ENCODE measurements at regions not wholly inside any gene's neighbourhood (a gene's known extent, or its start where the extent isn't known, plus 50 kb on each side); places are given as distances from the start of the nearest gene placed in this dataset.

DNA sequence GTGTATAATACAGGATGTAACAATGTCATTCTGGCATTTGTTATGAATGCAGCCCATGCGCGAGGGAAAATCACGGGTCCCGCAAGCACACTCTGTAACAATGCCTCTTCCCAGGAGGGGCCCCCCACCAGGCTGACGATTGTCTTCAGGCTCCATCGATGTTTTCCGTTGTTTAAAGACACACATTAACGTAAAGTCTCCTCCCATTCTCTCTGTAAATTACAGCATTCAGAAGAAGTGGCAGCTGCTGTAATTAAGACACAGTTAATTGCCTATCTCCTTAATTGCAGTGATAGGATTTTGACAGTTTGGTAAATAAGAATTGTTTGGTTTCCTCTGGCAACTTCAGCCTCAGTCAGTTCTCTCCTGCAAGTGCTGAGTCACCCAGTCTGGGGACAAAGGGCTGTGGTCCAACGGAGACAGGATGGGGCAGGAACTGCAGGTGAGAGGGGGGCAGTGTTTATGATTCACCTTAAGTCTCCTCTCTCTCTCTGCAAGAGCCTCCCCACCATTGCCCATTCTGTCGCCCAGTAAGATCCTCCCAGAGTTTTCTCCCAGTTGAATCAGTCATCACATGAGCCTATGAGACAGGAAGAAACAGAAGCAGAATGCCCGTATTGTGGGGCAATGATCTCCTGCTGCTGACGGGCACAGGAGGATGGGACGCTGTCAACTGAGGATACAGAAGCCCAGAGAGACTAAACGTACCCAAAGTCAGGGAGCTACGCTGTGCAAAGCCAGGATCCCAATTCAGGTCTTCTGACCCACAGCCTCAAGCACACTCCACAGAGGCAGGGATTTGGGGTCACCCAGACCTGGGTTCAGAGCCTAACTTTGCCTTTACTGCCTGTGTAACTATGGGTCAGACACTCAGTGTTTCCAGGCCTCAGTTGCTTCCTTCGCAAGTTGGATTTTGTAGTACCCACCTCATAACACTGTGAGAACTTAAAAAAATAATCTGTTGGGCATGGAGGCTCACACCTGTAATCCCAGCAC lies 110.0 kb downstream of the ADSS2 start:
- DNase-seq (ENCODE audit: low read depth in 2 of 2): peak; percentile 93 to 95

DNA sequence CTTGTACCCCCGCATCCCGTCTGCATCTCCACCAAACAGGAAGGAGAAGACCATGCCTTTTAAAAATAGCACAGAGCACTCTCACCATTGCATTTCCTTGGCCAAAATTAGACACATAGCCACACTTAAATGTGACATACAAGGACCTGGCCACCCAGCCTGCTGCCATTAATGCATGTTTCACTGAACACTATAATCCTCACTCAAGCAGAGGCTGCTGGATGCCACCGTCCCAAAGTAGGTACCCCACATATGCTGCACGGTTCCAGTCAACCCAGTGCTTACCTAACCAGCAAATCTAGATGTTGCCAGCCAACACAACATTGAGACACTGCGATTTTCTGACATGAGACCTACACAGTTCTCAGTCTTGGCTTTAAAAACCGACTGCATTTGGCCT lies 107.7 kb downstream of the ADSS2 start:
- no peak for DNase-seq (ENCODE audit: low read depth in 2 of 2)

DNA sequence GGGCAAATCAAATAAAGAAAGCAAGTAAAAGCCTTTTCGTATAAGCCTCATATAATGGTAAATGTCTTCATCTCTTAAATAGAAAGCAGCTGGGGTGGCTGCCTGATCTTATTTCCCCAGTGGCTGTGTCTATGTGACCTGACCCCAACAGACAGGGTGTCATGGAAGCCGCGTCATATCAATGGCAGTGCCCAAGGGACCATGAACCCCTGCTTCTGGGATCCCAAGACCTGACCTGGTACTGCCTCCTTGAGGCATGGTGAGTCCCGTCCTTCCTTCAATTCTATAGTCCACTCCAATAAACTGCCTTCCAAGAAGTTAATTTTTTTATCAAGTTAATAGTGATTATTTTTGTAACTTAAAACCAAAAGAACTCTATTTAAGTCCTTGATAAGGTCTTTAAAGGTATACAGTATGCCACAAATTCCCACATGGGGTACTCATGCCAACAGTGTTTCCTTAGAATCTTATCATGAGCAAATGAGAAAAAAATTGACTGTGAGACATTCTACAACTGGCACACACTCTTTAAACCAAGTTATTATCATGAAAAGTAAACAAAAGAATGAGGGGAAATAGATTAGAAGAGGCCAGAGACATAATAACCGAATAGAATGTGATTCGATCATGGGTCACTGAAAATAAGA lies 104.6 kb downstream of the ADSS2 start:
- DNase-seq (ENCODE audit: low read depth in 2 of 2): no peak

GRCh38 chr1:244347942-244348341 lies 103.8 kb downstream of the ADSS2 start:
- DNase-seq (ENCODE audit: low read depth in 2 of 2): no peak

- peak; percentile 46 to 92 for DNase-seq (ENCODE audit: low read depth in 2 of 2)
These were observed 102.6 kb downstream of the ADSS2 start for GRCh38 chr1:244349103-244349531.

DNA sequence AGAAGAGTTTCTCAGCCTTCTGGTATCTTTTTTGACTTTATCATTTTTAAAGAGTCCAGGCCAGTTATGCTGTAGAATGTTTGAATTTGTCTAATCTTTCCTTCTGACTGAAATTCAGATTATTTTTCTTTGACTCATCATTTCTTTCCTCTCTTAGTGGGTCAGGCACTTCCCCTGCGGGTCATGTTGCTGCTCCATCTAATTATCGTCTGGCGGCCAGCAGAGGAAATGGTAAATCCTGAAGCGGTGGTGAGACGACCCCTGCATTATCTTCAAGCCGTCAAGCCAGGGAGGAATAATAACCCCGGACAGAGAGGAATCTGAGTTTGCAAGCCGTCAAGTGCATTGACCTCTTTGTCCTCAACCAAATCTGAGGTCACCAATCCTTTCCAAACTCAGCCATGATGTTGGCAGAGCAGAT lies 102.1 kb downstream of the ADSS2 start:
- DNase-seq (ENCODE audit: low read depth in 2 of 2): peak; percentile 24 to 86

GRCh38 chr1:244350027-244350426 lies 101.7 kb downstream of the ADSS2 start:
- DNase-seq (ENCODE audit: low read depth in 2 of 2): peak in 1 of 2 donors; percentile 60

DNA sequence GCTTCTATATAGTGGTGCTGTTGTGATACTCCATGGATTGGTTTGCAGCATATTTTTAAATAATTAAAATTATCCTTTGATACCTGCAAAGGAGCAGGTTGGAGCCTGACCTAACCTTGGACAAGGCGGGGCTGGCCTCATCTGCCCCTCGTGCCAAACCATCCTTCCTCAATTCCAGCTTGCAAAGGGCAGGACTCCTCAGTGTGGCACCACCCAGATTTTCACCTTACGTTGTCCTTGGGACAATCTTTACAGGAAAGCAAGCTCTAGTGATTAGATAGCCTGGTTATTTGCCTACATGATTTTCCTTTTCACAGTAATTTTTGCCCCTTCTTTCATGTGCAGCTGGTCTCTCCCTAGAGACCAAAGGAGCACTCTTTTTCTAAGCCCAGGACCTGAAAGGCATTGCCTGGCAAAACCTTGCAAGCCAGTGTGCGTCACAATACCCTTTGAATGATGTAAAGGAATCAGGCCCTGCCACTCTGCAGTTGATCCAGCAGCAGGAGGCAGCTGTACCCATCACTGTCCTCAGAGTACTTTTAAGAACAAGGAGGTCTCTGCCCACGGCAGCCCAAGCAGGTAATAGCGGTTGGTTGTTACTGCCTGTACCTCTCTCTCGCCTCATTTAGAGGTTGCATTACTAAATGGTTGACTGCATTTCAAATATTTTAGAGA lies 99.4 kb downstream of the ADSS2 start:
- no peak for DNase-seq (ENCODE audit: low read depth in 2 of 2)

GRCh38 chr1:244353551-244354091 lies 98.1 kb downstream of the ADSS2 start:
- peak; percentile 74 to 98 for DNase-seq (ENCODE audit: low read depth in 2 of 2)

GRCh38 chr1:244354810-244355278 lies 96.9 kb downstream of the ADSS2 start:
- DNase-seq (ENCODE audit: low read depth in 2 of 2): peak in 1 of 2 donors; percentile 37

- no peak for DNase-seq (ENCODE audit: low read depth in 2 of 2)
These were observed 95.3 kb downstream of the ADSS2 start for GRCh38 chr1:244356376-244356775.
